ENCODE measurements at regions not wholly inside any gene's neighbourhood (a gene's known extent, or its start where the extent isn't known, plus 50 kb on each side); places are given as distances from the start of the nearest gene placed in this dataset.
A peak's percentile ranks its signal among the peaks of the same experiment; 100 is the strongest.
"Not testable (repeated sequence)": the region's sequence is repeated elsewhere in the genome, so short reads cannot be mapped to it uniquely, and the experiment has no call there.

GRCh38 chr5:67612961-67613360 lies 416.4 kb upstream of the CD180 start:
- DNase-seq: no peak

DNA sequence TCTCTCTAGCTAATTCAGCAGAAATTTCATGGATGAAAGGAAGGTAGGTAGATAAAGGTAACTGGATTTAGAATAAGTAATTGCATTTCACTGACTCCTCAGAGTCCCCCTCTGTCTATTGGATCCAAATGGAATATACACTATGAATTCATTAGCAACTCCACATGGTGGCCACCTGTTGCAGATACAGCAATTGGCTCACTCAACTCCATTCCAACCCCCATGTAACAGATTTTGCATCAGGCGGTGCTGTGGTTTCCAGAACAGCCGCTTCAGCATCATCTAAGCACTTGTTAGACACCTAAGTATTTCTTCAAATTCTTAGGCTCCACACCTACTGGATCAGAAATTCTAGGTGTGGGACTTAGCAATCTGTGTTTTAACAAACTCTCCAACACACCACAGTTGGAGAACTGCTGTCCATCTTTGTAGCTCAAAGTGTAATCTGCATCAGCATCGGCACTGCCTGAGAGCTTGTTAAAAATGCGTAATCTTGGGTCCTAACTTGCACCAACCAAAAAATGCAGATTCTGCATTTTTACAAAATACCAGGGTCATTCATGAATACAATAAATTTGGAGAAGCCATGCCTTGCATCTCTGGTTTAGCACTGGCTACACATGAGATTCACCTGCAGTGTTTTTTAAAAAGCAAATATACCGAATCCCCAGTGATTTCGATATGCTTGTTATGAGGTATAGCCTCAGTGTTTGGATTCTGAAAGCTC lies 413.8 kb upstream of the CD180 start:
- DNase-seq: no peak

GRCh38 chr5:67607958-67608357 lies 411.4 kb upstream of the CD180 start:
- DNase-seq: no peak

- DNase-seq: no peak
Observed at GRCh38 chr5:67606586-67606947, 410.0 kb upstream of the CD180 start.

GRCh38 chr5:67605730-67606585 lies 409.4 kb upstream of the CD180 start:
- no peak for DNase-seq

- DNase-seq: no peak
Observed at GRCh38 chr5:67591491-67591890, 394.9 kb upstream of the CD180 start.

DNA sequence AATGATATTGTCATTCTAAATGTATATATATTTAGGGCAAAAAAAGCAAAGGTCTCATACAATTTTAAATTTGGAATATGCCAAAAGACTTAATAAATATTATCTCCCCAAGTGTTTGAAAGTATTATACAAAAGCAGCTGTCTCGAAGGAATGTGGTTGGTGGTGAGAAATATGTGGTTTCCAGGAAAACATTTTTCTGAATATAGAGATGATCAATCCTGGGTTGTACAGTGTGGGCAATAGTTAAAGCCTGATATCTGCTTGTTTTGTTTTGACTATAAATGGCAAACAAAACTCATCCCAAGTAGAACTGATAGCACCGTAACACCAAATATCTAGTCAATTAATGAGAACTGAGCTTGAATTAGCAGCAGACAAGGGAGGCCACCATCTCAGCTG lies 391.8 kb upstream of the CD180 start:
- DNase-seq: no peak

DNA sequence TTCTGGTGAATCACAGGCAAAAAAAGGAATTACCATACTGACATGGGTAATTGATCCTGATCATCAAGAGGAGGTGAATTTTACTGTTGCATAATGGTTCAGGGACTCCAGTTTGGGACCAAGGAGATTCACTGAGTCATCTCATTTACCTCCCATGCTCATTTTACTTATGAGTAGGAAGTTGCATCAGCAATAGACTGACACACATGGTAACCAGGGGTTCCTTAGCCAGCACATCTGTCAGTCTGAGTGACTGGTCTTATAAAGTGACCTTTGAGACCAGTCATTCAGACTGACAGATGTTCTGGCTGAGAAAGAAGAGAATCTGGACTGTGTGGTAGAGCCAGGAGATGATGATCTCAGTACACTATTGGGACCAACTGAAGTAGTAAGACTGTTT lies 384.6 kb upstream of the CD180 start:
- no peak for DNase-seq

- no peak for DNase-seq
Observed at GRCh38 chr5:67578011-67578410, 381.4 kb upstream of the CD180 start.

- peak; percentile 41 for DNase-seq
Observed at GRCh38 chr5:67577424-67577823, 380.8 kb upstream of the CD180 start.

DNA sequence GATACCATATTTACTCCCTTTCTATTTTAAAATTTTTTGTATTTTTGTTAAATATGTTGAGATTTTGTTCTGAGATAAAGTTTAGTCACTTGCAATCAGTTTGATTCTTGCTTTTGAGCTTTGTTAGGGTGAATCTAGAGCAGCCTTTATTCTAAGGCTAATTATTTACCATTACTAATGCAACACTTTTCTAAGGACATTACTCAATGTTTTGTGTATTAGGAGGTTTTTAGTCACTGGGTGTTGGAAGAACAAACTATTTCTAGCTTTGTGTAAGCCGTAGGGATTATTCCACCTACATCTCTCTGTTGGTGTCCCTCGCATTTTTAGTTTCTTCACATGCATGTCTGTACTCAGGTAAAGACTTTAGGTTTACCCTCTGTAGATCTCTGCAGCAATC lies 379.5 kb upstream of the CD180 start:
- DNase-seq: no peak

GRCh38 chr5:67575087-67575486 lies 378.5 kb upstream of the CD180 start:
- no peak for DNase-seq

- DNase-seq: no peak
Observed at GRCh38 chr5:67561151-67561932, 364.7 kb upstream of the CD180 start.

DNA sequence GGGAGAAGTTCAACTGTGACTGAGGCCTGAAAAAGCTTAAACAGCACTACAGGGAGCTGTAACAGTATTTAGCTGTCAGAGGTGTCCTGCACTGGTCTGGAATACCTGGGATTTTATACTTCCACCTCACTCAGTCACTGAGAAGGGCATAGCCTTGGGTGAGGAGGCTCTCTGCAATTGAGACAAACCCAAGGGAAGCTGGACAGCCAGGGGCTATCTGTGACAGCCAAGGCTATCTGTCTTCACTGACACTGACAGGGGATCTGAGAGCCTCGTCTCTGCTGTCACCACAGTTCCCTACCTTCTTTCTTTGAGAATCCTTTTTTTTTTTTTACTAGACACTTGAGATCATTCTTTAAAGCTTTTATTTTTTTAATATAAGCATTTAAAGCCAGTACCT lies 356.2 kb upstream of the CD180 start:
- DNase-seq: no peak

- DNase-seq: no peak
Observed at GRCh38 chr5:67549947-67550346, 353.3 kb upstream of the CD180 start.

DNA sequence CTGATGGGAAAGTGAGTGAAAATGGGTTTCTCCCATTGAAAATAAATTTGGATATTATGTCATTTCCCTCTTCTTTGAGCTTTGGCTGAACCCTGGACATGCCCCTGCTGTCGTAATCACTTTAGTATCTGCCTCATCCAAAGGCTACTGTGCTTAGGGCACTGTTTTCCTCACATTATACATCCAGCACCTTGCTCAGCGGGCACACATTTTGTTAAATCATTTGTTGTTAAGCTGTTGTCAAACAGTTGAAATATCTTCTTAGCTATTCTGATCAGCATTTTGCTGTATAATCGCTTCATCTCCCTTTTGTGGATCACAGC lies 352.7 kb upstream of the CD180 start:
- DNase-seq: no peak

GRCh38 chr5:67548520-67549295 lies 352.1 kb upstream of the CD180 start:
- no peak for DNase-seq

DNA sequence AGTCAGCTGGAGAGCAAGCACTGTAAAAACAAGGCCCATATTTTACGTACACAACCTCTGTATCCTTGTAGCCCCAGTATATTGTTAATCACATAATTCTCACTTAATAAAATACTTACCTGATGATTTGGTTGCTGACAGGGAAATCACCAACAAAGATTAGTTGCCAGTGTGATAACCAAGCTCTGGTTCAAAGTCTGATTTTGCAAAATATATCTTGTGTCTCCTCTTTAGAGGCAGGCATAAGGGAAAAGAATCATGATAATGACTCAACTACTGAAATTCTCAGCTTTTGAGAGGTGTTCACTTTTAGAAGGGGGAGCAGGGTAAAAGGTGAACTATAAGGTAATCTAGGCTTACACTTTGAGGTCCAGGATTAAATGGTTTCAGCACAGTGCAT lies 351.1 kb upstream of the CD180 start:
- DNase-seq: no peak

GRCh38 chr5:67544942-67545341 lies 348.3 kb upstream of the CD180 start:
- DNase-seq: not testable (repeated sequence)

- DNase-seq: no peak
Observed at GRCh38 chr5:67543720-67544270, 347.2 kb upstream of the CD180 start.

DNA sequence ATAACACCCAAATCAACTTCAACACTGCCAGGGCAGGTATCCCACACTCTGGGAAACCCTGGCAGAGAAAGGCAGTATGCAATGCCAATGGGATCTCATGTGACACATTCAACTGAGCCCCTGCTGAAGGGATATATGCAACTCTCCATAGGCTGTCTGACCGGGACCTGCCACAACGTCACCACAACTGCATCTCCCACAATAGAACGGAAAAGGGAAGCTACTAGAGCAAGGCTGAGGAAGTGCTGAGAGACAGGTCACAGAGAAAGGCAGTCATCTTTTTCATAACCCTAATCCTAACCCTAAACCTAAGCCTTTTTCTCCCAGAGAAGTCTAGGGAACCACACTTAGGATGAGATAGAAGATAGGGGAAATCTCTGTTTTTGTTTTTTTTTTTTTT lies 345.9 kb upstream of the CD180 start:
- no peak for DNase-seq

GRCh38 chr5:67541875-67542274 lies 345.3 kb upstream of the CD180 start:
- DNase-seq: no peak

All from NCI-H146 (cell line).